ENCODE measurements at regions not wholly inside any gene's neighbourhood (a gene's known extent, or its start where the extent isn't known, plus 50 kb on each side); places are given as distances from the start of the nearest gene placed in this dataset.

DNA sequence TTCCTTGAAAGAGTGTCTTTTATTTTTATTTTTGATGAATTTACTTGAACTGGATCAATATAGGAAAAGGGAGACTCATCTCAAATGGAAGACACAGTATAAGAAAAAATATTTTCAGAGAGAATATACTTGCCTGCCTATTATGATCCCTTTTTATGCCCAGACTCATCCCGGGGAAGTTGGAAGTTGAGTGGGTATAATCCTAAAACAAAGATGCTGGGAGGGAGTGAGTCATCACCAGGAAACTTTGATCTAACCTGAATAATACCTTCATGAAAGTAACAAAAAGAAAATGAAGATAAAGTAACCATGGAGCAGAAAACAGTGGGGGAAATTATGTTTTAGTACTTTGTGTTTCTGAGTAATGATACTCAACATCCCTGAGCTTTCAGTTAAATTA is 1514.0 kb downstream of the FAM181B start:
- intact Hi-C loops (cut with DNase I; ENCODE audit: low total_unique reads) = no loop called here
- no peak for TF ChIP-seq CTCF (IDR thresholded peaks at IDR 0.05)
- Histone ChIP-seq H3K4me3 (no peak overlapping the region), H3K27me3 (no peaks in the 10 kb centered on the region), H3K9me3 (no peaks in the 10 kb centered on the region), H3K27ac (no peak overlapping the region), H3K36me3 (no peaks in the 10 kb centered on the region), H3K4me1 (no peaks in the 10 kb centered on the region)
- DNase-seq = no peak

DNA sequence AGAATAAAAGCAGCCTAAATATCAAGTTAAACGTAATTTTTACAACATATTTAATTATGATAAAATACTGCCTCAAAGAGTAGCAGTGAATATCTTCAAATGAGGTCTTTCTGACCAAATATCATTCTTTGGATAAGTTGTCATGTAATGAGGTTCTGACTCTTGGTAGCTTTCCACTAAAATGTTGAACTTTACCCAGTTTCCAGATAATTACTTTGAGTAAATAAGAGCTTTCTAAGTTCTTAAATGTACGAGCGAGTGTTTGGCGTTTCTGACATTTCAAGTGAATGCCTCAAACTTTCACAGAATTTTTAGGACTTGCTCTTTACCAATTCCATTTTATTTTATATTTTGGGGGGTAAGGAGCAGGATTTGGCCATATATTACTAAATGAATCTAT is 1515.2 kb downstream of the FAM181B start:
- TF ChIP-seq CTCF (IDR thresholded peaks at IDR 0.05) = no peak
- DNase-seq = no peak
- Histone ChIP-seq H3K27me3 (no peaks in the 10 kb centered on the region), H3K4me1 (no peaks in the 10 kb centered on the region), H3K9me3 (no peaks in the 10 kb centered on the region), H3K36me3 (no peaks in the 10 kb centered on the region), H3K4me3 (no peak overlapping the region), H3K27ac (no peak overlapping the region)
- intact Hi-C loops (cut with DNase I; ENCODE audit: low total_unique reads) = no loop called here

GRCh38 chr11:81211050-81211449 is 1522.6 kb downstream of the FAM181B start:
- Histone ChIP-seq H3K27me3 (no peaks in the 10 kb centered on the region), H3K4me3 (no peak overlapping the region), H3K36me3 (no peaks in the 10 kb centered on the region), H3K9me3 (no peaks in the 10 kb centered on the region), H3K27ac (no peak overlapping the region), H3K4me1 (no peaks in the 10 kb centered on the region)
- TF ChIP-seq CTCF (IDR thresholded peaks at IDR 0.05) = no peak
- no peak for DNase-seq
- intact Hi-C loops (cut with DNase I; ENCODE audit: low total_unique reads) = no loop called here

DNA sequence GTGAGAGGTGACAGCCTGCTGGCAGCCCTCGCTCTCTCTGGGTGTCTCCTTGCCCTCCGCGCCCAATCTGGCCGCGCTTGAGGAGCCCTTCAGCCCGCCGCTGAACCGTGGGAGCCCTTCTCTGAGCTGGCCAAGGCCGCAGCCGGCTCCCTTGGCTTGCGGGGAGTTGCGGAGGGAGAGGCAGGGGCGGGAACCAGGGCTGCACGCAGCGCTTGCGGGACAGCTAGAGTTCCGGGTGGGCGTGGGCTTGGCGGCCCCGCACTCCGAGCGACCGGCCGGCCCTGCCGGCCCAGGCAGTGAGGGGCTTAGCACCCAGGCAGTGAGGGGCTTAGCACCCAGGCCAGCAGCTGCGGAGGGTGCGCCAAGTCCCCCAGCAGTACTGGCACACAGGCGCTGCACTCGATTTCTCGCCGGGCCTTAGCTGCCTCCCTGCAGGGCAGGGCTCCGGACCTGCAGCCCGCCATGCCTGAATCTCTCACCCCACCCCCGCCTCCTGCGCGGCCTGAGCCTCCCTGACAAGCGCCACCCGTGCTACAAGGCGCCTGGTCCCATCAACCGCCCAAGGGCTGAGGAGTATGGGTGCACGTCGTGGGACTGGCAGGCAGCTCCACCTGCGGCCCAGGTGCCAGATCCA is 1526.1 kb downstream of the FAM181B start:
- no peak overlapping the region for H3K27ac ChIP-seq
- no peaks in the 10 kb centered on the region for H3K36me3 ChIP-seq
- no peaks in the 10 kb centered on the region for H3K4me1 ChIP-seq
- no peaks in the 10 kb centered on the region for H3K27me3 ChIP-seq
- H3K9me3 ChIP-seq = no peaks in the 10 kb centered on the region
- TF ChIP-seq CTCF (IDR thresholded peaks at IDR 0.05) = no peak
- intact Hi-C loops (cut with DNase I; ENCODE audit: low total_unique reads) = no loop called here
- no peak overlapping the region for H3K4me3 ChIP-seq
- no peak for DNase-seq

DNA sequence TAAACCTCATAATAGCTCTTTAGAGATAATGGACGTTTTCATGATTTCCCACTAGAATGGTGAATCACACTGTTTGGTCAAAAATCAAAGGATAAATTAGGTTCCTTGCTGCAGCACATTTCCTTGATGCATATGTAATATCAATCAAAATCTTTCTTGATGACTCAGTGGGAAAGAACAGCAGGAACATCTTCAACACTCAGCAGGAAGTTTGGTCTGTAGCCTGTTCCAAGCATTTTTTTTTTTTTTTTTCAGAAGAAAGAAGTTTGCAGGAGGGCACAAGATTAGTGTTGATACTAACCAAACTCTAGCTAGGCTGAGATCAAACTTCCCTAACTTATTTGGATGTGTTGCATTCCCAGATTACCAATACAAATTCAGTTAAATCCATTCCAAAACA is 1529.8 kb downstream of the FAM181B start:
- DNase-seq = no peak
- Histone ChIP-seq H3K27me3 (no peaks in the 10 kb centered on the region), H3K36me3 (no peaks in the 10 kb centered on the region), H3K4me1 (no peaks in the 10 kb centered on the region), H3K4me3 (no peak overlapping the region), H3K27ac (no peak overlapping the region), H3K9me3 (no peaks in the 10 kb centered on the region)
- TF ChIP-seq CTCF (IDR thresholded peaks at IDR 0.05) = no peak
- intact Hi-C loops (cut with DNase I; ENCODE audit: low total_unique reads) = no loop called here

DNA sequence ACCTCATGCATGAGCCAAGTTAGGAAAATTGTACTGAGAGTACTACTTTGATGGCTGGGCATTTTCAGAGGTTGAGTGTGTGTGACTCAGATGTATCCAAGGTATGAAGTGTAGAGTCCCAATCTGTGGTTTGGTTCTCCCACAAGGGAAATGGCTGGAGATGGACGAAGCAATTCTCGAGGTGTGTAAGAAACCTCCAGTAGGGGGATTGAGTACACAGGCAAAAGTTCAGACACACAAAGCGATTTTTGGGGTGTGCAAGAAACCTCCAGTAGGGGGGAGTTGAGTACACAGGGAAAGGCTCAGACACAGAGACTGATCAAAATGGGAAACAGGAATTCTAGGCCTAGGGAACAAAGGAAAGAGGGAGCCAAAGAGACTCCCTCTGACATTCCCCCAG is 1536.3 kb downstream of the FAM181B start:
- H3K36me3 ChIP-seq = no peaks in the 10 kb centered on the region
- intact Hi-C loops (cut with DNase I; ENCODE audit: low total_unique reads) = no loop called here

More for the DNA sequence above, 1536.3 kb downstream of the FAM181B start:
- Histone ChIP-seq H3K4me1 (no peaks in the 10 kb centered on the region), H3K4me3 (no peak overlapping the region), H3K9me3 (no peaks in the 10 kb centered on the region), H3K27me3 (no peaks in the 10 kb centered on the region), H3K27ac (no peak overlapping the region)
- no peak for DNase-seq
- TF ChIP-seq CTCF (IDR thresholded peaks at IDR 0.05) = no peak

Measured in tibial artery (tissue), 4 donors.